Fibroblast of upper back skin (primary cell): ENCODE measurements at regions not wholly inside any gene's neighbourhood (a gene's known extent, or its start where the extent isn't known, plus 50 kb on each side); places are given as distances from the start of the nearest gene placed in this dataset.
"Not testable (repeated sequence)": the region's sequence is repeated elsewhere in the genome, so short reads cannot be mapped to it uniquely, and the experiment has no call there.

Experiments used
- DNase-seq: peaks from one replicate; pipeline ENCODE4 v3.0.0-alpha.2; 2013

DNA sequence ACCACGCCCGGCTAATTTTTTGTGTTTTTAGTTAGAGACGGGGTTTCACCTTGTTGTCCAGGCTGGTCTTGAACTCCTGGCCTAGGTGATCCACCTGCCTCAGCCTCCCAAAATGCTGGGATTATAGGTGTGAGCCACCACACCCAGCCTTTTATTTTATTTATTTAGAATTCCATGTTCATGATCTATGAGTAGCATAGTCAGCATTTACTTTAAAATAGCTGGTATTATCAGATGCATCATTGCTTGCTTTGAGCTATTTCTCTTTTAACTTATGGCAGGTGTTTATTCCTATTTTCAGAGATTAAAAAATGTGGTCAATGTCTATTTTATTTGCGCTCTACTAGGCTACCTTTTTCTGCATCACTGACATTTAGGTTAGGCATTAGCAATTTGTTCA, 152.0 kb downstream of the UTRN start:
- no peak for DNase-seq

DNA sequence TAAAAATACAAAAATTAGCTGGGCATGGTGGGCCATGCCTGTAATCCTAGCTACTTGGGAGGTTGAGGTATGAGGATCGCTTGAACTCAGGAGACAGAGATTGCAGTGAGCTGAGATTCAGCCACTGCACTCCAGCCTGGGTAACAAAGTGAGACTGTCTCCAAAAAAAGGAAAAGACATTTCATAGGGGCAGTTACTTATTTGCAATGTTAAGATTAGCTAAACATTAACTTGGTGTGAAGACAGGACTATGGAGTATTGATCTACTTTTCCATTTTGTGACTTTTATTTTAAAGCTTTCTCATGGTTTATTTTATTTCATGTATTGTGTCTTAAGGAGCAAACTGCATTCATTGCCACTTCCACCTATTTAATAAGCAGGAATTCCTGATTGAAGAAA, 153.0 kb downstream of the UTRN start:
- DNase-seq = no peak

DNA sequence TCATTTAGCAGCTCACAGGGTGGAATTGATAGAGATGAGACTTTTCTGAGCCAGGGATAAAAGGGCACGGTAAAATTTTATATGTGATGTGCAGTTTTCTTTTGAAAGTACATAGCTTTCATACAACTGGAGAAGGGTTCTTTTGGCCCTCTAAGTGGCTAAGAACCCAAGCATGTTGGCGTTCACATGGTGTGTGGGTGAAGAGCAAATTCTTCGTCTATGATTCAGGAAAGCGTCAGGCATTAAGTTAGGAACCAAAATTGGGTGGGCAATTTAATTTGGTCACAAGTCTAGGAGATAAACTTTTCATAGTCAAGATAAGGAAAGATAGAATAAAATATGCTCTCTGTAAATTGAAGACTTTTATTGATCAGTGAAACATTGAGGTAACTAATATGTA, 153.9 kb downstream of the UTRN start:
- DNase-seq = no peak

DNA sequence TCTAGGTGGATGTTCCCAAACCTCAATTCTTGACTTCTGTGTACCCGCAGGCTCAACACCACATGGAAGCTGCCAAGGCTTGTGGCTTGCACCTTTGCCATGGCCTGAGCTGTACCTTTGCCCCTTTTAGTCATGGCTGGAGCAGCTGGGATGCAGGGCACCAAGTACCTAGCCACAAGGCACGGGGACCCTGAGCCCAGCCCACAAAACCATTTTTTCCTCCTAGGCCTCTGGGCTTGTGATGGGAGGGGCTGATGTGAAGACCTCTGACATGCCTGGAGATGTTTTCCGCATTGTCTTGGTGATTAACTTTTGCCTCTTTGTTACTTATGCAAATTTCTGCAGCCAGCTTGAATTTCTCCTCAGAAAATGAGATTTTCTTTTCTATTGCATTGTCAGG, 156.7 kb downstream of the UTRN start:
- DNase-seq = not testable (repeated sequence)

DNA sequence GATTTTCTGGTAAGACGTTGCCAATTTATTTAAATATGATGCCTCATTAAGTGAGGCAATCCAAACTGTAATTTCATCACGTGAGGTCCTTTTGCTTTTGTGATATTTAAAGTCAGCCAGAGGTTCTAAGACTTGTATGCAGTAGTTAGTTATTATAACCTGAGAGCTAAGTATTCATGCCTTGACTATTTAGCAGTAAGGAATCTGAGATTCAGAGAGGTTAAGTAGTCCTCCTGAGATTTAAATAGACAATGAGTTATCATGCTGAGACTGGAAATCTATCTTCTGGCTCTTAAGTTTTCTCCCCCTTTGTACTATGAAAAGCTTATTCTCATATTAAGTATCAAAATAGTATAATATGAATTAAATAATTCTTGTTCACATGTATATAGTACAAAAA, 158.0 kb downstream of the UTRN start:
- DNase-seq = no peak

DNA sequence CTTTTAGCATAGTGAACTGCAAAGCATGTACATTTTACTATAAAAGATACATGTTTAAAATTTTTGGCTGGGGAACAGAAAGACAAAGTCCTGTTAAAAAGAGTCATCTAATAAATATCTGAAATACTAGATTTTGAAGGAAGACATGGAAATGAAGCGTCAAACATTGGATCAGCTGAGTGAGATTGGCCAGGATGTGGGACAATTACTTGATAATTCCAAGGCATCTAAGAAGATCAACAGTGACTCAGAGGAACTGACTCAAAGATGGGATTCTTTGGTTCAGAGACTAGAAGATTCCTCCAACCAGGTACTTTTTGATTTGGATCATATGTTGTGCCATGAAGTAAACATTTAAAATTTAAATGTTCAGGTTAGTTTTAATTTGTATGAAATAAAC, 162.3 kb downstream of the UTRN start:
- peak; percentile 47 for DNase-seq

DNA sequence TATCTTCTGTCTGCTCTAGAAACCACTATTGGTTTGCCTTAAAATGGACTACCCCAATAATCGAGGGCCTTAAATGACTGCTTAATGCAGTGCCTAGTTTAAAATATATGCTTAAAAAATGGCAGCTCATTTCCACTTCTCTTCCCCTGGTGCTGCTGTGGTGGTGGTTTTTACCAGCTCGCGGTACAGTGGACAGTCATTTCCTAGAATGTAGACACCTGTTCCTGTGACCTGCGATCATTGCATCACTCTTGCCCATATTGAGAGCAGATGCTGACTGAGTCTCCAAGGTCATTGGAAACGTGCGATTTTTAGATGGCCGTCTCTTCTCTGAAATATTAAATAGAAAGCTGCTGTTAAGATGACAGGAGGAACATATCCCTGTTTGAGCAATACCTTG, 164.1 kb downstream of the UTRN start:
- DNase-seq = no peak

DNA sequence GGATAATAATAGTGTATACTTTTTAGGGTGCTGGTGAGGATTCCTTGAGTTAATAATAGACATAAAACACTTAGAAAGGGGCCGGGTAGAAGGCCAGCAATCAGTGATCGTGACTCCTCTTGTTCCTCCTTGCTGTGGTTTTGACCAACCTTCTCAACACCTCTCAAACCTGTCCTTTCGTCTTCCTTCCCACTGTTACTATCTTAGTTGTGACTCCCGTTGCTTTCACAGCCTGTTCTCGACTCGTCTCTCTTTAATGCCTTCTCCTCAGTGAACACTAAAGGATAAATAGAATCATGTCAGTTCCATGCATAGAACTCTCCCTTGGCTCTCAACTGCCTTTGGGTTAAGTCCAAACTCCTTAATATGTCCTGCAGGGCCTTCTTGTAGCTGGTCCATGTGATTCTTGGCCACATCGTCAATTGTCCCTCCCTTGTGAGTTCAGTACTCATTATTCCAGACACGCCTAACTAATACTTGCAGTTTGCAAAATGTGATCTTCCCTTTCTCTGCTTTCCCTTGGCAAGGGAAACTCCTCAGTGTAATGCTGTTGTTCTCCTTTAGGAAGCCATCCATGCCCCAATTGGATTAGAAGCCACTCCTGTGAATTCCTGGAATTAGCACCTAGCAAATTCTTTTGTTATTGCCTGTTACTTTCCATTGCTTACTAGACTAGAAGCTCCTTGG, 164.9 kb downstream of the UTRN start:
- DNase-seq = no peak

DNA sequence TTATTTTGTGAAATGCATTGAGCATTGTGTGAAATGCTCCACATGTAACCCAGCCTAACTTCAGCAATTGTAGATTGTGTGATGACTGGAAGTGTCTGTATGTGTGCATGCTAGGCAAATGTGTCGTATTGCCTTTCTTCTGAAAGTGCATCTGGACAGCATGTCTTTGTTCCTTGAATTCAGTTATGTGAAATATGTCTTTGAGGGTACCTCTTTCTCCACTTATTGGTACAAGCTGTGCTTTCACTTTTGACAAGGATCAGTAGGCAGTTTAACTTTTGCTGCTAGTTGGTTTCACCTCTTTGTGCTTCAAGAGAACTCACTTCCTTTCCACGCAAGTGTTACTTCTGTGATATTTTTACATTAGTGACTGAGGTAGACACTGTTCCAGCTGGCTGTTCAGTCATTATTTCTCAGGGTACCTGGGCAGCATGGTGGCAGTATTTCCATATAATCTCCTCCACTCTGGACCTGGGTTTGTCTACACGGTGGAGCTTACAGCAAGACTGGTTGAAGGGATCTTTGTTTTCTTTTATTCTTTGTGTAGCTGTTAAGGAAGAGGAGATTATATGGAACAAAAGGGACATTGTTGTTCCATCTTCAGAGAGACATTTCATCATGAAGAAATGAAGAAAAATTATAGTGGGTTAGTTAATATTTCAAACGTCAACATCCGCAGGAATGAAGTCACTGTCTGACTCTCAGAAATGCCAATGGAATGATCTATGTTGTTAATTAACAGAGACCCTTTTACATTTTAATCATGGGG, 175.4 kb downstream of the UTRN start:
- DNase-seq = no peak

DNA sequence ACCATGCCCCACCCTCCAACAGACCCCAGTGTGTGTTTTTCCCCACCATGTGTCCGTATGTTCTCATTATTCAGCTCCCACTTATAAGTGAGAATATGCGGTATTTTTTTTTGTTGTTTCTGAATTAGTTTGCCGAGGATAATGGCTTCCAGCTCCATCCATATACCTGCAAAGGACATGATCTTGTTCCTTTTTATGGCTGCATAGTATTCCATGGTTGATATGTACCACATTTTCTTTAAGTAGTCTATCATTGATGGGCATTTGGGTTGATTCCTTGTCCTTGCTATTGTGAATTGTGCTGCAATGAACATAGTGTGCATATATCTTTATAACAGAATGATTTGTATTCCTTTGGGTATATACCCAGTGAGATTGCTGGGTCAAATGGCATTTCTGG, 176.9 kb downstream of the UTRN start:
- no peak for DNase-seq

DNA sequence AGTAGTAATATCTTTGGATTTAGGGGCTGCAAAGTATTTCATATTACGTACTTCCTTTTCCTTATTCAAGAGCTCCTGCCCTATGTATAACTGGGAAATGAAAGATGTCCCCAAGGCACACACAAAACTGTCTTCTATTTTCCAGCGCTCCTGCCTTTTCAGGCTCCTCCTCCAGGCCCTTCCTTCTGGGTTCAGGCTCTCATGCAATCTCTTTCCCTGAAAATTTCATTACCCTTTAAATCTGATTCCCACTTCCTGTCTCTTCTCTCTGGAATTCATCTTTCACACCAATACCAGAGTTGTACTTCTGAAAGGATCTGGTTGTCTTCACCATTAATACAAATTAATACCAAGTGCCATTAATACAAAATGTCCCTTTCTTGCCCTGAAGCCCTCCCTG, 181.6 kb downstream of the UTRN start:
- no peak for DNase-seq

DNA sequence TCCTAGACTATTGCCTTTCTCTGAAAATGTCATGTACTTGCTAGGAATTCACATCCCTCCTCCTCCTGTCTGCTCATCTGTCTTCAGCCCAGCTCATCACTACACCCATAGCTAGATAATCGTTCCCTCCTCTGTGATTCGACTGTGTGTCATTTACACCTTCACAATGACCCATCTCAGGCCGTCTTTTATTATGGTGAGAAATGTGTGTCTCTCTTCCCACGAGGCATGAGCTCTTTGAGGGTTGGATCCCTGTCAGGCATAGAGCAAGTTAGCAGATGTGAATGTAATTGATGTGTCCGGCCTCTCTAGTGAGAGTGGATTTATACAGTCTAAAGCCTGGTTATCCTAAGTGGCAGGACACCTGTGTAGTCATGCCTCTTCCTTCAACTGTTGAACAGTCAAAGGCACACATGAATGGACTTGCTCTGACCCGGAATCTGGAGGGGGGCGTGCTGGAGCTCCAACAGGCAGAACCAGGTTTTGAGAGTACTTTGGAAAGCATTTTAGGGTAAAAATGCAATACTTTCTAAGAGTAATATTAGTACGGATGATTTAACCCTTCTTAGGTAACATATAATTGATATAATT, 182.1 kb downstream of the UTRN start:
- no peak for DNase-seq

DNA sequence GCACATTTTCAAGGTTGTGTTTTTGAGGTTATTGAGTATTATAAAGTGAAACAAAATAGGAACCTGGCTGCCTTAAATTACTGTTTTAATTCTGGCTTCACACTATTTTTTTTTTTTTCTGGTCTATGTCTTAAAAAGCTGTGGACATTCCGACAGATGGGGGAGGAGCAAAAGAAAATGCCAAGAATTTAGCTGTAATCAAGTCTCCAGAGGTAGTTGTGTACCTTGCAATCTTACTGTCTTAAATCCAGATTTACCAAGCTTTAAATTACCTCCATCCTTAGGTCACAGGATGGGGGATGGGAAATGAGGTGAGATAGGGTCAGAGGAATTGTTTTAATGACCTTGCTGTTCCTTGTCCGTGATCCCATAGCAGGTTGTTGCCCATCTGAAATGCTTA, 182.8 kb downstream of the UTRN start:
- no peak for DNase-seq

DNA sequence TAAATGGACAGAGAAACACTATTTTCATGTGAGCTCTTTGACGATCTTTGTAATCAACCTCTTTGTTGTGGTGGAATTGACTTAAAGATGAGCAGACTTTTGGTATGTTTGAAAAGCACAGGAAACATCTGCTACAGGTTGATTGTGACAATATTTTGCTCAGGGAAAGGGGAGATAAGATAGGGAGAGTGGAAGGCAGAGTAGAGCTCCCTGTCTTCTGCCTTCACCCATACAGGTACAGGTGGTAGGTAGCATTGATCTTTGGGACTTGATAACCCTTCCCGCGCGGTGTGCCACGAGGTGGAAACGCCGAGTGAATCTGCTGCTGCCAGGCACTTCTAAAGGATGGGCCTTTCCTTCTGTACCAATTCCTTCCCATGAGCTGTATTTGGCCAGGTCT, 183.6 kb downstream of the UTRN start:
- no peak for DNase-seq

DNA sequence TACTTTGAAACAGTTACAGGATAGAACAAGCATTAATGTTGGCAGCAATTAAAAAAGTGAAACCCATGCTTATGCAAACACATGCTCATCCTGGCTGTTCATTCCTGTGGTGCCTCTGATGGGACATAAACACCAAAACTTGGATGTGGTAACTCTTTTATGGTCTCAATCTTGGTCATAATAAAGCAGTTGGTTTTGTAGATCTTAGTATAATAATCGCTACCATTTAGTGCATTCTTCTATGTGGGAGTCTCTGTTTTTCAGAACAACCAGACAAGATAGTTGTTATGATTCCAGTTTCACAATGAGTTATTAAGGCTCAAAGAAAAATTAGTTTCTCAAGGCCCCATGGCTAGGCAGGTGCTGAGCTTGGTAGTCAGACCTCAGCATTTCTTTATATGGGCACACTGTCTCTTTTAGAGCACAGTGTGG, 184.0 kb downstream of the UTRN start:
- no peak for DNase-seq

DNA sequence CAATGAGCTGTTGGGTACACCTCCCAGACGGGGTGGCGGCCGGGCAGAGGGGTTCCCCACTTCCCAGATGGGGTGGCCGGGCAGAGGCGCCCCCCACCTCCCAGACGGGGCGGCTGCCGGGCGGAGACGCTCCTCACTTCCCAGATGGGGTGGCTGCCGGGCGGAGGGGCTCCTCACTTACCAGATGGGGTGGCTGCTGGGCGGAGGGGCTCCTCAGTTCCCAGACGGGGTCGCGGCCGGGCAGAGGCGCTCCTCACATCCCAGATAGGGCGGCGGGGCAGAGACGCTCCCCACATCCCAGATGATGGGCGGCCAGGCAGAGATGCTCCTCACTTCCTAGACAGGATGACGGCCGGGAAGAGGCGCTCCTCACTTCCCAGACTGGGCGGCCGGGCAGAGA, 185.1 kb downstream of the UTRN start:
- not testable (repeated sequence) for DNase-seq

DNA sequence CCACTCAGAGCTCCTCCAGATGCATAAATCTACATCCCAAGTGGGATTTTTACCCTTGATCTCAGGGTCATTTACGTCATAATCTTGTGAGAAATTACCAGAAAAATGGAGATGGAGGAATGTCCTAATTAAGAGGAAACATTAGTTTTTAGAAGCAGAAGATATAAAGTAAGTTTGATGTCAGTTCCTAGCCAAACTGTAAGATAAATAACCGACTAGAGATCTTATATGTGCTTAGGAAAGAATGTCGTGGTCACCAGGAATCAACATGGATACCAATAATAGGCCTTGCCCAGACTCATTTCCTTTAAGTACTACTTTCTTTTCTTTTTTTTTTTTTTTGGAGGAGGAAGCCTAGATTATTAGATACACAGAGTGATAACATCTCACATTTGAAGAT, 186.9 kb downstream of the UTRN start:
- peak; percentile 70 for DNase-seq

DNA sequence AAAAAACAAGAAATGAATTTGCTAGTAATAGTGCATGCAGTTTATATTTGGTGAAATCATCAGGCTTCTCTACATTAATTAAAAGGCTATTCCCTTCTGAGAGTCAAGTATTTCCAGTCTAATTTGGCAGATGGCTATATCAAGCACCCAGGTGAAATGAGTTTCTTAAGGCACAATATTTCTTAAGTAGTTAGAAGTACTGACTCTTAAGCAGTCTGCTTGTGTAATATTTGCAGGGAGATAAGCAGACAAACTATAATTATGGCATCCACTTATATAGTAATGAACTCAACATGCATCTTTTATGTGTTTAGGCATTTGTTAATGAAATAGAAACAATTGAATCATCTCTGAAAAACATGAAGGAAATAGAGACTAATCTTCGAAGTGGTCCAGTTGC, 189.2 kb downstream of the UTRN start:
- no peak for DNase-seq

DNA sequence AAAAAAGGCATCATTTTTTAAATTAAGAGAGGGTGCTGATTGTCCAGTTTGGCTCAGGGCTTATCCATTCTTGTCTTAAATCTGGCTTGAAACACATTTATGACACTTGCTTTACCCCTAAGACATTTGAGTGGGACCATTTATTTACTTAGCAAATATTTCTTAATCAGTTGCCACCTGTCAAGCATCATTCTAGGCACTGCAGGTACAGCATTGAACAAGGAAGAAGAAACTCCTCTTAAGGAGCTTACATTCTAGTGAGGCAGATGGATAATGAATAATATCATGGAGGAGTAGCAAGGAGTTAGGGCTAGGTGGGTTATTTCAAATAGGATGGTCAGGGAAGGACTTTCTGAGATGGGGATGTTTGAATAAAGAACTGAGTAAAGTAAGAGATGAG, 189.8 kb downstream of the UTRN start:
- no peak for DNase-seq

DNA sequence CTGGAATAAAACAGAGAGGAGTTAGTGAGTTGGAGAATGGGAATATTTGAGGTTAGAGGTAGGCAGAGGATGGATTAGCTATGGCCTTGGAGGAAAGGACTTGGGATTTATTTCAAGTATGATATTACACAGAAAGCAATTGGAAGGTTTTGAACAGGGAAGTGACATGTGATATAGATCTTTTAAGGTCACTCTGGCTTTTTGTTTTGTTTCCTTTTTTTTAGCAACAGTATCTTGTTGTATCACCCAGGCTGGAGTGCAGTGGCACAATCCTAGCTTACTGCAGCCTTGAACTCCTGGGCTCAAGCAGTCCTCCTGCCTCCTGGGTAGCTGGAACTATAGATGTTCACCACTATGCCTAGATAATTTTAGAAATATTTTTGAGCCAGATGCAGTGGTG, 190.3 kb downstream of the UTRN start:
- no peak for DNase-seq

DNA sequence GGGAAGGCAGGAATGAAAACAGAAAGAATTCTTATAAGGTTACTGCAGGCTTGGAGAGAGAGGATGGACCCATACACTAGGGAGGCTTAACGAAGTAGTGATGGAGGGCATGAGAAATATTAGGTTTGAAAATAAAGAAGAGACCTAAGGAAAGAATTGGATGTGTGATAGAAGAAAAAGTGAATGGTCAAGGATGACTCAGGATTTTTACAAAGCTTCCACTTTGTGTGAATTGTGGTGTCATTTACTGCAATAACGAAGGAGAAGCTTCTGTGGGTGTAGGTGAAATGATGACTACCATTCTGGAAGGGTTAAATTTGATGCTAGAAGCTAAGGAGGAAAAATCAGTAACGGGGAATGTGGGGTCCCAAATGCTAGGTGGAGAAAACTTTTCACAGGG, 191.2 kb downstream of the UTRN start:
- DNase-seq = no peak

DNA sequence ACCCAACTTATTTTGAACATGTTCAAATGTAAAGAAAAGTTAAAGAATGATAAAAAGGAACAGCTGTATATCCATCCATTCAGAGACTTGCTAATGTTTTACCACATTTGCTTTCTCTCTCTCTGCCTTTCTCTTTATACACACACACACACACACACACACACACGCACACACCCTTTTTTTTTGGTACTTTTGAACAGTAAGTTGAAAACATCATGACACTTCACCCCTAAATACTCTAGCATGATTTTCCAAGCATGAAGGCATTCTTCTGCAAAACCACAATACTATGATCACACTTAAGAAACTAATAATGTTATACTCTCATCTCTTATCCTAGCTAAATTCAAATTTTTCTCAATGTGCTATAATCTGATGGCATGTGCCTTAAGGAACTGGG, 192.3 kb downstream of the UTRN start:
- DNase-seq = peak; percentile 48

DNA sequence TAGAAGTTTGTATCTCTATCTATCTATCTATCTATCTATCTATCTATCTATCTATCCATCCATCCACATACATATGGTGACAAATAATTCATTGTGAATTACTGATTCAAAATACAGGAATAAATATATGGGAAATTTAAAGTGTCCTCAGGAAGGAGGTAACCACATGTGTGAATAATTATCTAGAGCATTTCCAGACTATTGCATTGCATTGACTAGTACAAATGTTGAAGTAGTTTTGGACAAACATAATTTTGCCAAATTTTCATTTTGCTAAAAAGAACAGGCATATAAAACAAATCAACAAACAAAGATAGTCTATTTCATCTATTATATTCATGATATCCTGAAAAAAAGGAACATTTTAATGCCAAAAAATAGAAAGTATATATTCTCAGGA, 192.7 kb downstream of the UTRN start:
- DNase-seq = no peak

DNA sequence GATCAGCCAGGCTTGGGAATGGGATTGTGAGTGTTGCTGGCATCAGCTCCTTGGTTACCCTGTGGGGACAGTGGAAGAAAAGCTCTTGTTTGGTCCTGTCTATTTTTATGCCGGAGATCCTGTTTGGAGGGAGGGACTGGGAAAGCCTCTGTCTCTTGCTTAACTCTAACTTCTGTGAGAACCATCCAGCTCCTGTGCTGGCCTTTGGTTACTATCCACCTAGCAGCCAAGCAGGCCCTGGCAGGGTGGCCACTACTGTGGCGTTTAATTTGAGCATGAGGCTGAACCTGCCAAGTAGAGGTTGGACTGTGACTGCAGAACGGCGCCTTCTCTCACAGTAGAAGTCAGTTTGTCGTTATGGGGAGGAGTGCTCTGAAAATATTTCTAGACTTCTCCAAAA, 193.3 kb downstream of the UTRN start:
- DNase-seq = no peak

DNA sequence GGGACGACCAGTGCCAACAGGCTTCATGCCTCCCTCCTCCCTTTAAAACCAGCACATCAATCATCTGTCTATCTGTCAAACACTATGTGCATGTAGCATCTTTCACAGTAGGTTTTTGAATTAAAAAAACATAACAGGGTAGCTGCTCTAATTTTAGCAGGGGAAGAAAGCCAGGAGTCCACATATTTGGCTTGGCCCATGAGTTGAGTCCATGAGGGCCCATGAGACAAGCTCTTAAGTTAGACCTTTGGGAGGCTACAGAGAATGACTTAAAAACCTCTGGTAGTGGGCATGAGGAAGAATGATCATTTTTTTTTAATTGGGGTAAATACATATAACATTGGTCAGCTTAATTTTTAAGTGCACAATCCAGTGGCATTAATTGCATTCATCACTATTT, 194.9 kb downstream of the UTRN start:
- no peak for DNase-seq
